ENCODE measurements at regions not wholly inside any gene's neighbourhood (a gene's known extent, or its start where the extent isn't known, plus 50 kb on each side); places are given as distances from the start of the nearest gene placed in this dataset.

GRCh38 chr6:81694855-81695254, 57.6 kb downstream of the TENT5A start:
- in situ Hi-C loops (cut with HindIII; ENCODE audit: low sequenced_read_pairs) = no loop called here
- TF ChIP-seq CTCF (IDR thresholded peaks at IDR 0.05; ENCODE audit: low read depth, low read length, missing control alignments) = no peak
- DNase-seq (ENCODE audit: low read depth) = no peak
- no peak overlapping the region for H3K4me3 ChIP-seq (ENCODE audit: low read depth, low read length)

- in situ Hi-C loops (cut with HindIII; ENCODE audit: low sequenced_read_pairs) = no loop called here
- TF ChIP-seq CTCF (IDR thresholded peaks at IDR 0.05; ENCODE audit: low read depth, low read length, missing control alignments) = no peak
- DNase-seq (ENCODE audit: low read depth) = no peak
- no peak overlapping the region for H3K4me3 ChIP-seq (ENCODE audit: low read depth, low read length)
Measured at GRCh38 chr6:81694207-81694606, 58.3 kb downstream of the TENT5A start.

- no peak for TF ChIP-seq CTCF (IDR thresholded peaks at IDR 0.05; ENCODE audit: low read depth, low read length, missing control alignments)
- no peak for DNase-seq (ENCODE audit: low read depth)
- H3K4me3 ChIP-seq (ENCODE audit: low read depth, low read length) = no peak overlapping the region
- in situ Hi-C loops (cut with HindIII; ENCODE audit: low sequenced_read_pairs) = no loop called here
Measured at GRCh38 chr6:81693266-81693665, 59.2 kb downstream of the TENT5A start.

- TF ChIP-seq CTCF (IDR thresholded peaks at IDR 0.05; ENCODE audit: low read depth, low read length, missing control alignments) = no peak
- no peak for DNase-seq (ENCODE audit: low read depth)
- no peak overlapping the region for H3K4me3 ChIP-seq (ENCODE audit: low read depth, low read length)
- in situ Hi-C loops (cut with HindIII; ENCODE audit: low sequenced_read_pairs) = no loop called here
Measured at GRCh38 chr6:81690073-81690472, 62.4 kb downstream of the TENT5A start.

GRCh38 chr6:81689580-81689979, 62.9 kb downstream of the TENT5A start:
- no peak for TF ChIP-seq CTCF (IDR thresholded peaks at IDR 0.05; ENCODE audit: low read depth, low read length, missing control alignments)
- in situ Hi-C loops (cut with HindIII; ENCODE audit: low sequenced_read_pairs) = no loop called here
- no peak overlapping the region for H3K4me3 ChIP-seq (ENCODE audit: low read depth, low read length)
- no peak for DNase-seq (ENCODE audit: low read depth)

GRCh38 chr6:81683912-81684311, 68.6 kb downstream of the TENT5A start:
- in situ Hi-C loops (cut with HindIII; ENCODE audit: low sequenced_read_pairs) = no loop called here
- TF ChIP-seq CTCF (IDR thresholded peaks at IDR 0.05; ENCODE audit: low read depth, low read length, missing control alignments) = no peak
- H3K4me3 ChIP-seq (ENCODE audit: low read depth, low read length) = no peak overlapping the region
- no peak for DNase-seq (ENCODE audit: low read depth)
